ENCODE measurements at regions not wholly inside any gene's neighbourhood (a gene's known extent, or its start where the extent isn't known, plus 50 kb on each side); places are given as distances from the start of the nearest gene placed in this dataset.
"Not testable (repeated sequence)": the region's sequence is repeated elsewhere in the genome, so short reads cannot be mapped to it uniquely, and the experiment has no call there.

- DNase-seq (ENCODE audit: low spot score): no peak
Observed at GRCh38 chr7:140283472-140283871, 106.7 kb upstream of the KDM7A start.

DNA sequence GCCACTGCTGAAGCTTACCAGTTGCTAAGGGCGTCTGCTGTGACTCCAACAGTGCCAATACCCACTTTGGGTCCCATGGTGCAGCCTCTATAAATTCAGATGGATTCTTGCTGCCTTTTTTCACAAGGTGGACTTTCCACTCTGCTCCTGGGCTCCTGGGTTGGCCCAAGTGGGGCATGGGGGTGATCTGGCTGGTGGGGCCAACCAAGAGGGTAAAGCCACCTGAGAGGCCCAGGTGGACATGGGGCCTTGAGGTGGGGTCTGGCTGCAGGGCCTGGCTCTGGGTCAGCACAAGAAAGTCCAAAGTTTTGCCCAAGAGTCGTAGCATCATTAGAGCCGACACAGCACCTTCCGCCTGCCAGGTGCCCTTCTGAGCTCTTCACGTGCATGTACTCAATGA lies 105.2 kb upstream of the KDM7A start:
- no peak for DNase-seq (ENCODE audit: low spot score)

- no peak for DNase-seq (ENCODE audit: low spot score)
Observed at GRCh38 chr7:140281255-140281654, 104.5 kb upstream of the KDM7A start.

DNA sequence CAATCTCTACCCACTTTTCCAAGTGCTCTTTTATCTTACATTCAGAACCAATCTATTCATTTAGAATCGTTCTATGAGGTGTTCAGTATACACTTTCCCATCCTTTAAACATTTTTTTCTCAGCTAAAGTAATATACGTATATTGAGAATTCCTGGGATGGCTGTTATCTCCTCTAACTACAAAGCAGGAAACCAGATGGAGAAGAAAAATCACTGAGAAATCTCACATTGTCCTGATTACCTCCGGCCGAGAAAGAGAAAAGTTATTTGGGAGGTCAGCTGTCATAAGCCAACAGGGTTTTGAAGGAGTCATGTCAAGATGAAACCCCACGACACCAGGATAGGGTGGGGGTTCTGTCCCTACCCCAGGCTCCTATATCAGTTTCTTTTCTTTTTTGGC lies 99.2 kb upstream of the KDM7A start:
- DNase-seq (ENCODE audit: low spot score): no peak

DNA sequence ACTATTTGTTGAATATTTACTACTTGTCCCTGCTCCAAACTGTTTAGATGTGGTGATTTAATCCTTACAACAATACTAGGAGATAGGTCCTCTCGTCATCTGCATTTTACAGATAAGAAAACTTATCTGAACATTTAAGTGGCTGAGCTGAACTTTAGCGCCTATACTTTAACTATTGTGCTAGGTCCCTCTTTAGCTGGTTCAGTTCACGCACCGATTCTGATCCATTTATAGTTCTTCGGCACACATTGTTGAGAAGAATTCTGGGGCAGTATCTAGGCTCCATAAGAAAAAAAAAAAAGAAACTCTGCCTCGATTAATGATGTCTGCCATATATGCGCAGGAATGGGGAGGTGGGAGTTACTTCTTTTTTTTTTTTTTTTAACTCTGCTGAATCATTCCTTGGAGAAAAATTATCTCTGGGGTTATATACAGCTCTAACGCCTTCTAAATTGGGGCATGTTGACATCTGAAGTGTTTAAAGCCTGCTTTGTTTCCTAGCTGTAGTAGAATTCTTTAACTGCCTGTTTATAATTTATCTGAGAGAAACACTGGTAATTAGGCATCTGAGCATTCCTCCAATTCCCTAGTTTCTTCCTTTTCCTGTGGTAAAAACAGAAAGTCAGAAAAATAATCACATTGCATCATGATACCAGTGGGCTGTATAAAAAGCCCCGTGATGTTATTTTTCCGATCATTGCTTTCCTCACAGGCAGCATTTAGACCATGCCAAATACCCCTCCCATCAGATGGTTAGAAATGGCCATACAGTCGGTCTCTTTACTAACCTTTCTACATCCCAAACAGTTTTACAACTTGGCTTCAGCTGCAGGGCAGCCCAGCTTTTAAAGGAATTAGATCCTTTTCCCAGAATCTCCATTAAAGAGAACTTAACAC lies 98.5 kb upstream of the KDM7A start:
- DNase-seq (ENCODE audit: low spot score): no peak

DNA sequence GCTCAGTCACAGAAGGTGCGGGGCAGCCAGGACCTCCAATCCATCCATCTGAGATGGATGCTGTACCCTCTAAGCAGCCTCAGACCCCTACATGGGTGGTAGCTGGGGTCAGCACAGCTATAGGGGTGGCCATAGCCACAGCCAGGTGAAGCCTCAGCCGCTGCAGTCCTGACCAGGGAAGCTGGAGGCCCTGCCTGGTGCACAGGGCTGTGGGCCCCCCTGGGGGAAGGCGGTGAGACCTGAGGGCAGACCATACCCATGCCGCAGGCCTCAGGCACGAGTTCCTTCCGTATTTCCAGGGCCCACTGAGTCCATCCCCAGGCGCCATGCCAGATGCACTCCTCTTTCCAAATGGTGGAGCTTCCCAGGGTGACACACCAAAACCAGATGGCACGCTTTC lies 96.6 kb upstream of the KDM7A start:
- DNase-seq (ENCODE audit: low spot score): no peak

DNA sequence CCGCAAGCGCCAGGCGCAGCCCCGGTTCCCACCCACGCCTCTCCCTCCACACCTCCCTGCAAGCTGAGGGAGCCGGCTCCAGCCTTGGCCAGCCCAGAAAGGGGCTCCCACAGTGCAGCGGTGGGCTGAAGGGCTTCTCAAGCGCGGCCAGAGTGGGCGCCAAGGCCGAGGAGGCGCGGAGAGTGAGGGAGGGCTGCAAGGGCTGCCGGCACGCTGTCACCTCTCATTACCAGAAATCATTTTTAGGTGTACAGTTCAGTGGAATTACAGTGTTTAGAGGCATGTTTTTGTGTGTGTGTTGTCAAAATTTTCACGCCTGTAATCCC lies 94.8 kb upstream of the KDM7A start:
- not testable (repeated sequence) for DNase-seq (ENCODE audit: low spot score)

GRCh38 chr7:140269004-140269638 lies 92.3 kb upstream of the KDM7A start:
- DNase-seq (ENCODE audit: low spot score): no peak

DNA sequence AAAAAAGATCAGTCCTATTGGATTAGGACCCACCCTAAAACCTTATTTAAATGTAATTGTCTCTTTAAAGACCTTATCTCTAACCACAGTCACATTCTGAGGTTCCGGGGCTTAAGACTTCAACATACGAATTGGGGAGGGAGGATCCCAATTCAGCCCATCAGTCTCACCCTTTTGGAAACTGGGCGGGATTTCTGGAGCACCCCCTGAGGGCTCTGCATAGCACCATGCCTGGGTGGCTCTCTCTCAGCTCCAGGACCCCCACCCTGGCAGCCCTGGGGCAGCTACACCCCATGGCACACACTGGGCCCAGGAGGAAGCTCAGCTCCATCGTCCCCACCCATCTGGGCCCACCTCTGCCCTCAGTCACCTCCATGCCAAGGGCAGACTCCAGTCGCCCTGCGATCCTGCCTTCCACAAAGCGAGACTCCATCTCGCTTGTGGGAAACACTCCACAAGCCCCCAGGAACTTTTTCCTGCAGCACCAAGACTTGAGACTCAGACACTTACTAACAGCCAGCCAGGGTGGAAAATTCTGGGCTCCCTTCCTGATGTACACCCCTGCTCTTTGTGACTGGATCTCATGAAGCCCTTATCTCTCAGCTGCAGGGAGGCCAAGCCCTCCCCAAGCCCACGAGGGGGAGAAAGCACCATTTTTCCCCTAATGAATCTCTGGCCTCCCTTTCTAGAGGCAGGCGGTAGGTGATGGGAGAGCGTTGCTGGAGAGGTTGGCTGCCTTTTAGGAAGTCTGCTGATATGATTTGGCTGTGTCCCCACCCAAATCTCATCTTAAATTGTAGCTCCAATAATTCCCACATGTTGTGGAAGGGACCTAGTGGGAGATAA lies 90.8 kb upstream of the KDM7A start:
- DNase-seq (ENCODE audit: low spot score): no peak

DNA sequence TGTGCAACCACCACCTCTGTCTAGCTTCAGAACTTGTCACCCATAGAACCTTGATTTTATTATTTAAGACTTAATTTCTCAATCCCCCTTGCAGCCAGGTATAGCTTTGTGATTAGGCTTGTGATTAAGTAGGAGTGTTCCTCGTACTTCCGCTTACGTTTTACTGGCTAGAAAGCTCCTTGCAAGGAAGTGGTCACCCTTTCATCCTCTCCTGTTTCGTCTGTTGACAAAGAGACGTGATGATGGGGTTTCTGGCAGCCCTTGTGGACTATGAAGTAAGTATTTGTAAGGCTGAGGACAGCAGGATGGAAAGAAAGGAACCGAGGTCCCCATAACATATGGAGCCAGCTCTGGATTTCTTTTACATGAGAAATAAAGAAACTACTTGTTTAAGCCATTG lies 86.5 kb upstream of the KDM7A start:
- no peak for DNase-seq (ENCODE audit: low spot score)

DNA sequence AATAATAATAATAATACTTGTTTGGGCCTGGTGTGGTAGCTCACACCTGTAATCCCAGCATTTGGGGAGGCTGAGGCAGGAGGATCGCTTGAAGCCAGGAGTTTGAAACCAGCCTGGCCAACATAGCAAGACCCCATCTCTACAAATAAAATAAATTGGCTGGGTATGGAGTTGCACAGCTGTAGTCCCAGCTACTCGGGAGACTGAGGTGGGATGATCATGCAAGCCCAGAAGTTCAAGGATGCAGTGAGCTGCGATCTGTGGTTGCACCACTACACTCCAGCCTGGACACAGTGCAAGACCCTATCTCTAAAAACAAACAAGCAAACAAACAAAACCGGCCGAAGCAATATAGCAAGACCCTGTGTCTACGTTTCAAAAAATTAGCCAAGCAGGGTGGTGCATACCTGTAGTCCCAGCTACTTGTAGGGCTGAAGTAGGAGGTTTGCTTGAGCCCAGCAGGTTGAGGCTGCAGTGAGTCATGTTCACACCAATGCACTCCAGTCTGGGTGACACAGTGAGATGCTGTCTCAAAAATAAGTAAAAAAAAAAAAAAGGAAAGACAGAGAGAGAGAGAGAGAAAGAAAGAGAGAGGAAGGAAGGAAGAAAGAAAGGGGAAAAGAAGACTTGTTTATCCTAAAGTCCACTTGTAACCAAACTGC lies 85.6 kb upstream of the KDM7A start:
- DNase-seq (ENCODE audit: low spot score): no peak

GRCh38 chr7:140261522-140261921 lies 84.7 kb upstream of the KDM7A start:
- DNase-seq (ENCODE audit: low spot score): no peak

- DNase-seq (ENCODE audit: low spot score): no peak
Observed at GRCh38 chr7:140261105-140261486, 84.3 kb upstream of the KDM7A start.

DNA sequence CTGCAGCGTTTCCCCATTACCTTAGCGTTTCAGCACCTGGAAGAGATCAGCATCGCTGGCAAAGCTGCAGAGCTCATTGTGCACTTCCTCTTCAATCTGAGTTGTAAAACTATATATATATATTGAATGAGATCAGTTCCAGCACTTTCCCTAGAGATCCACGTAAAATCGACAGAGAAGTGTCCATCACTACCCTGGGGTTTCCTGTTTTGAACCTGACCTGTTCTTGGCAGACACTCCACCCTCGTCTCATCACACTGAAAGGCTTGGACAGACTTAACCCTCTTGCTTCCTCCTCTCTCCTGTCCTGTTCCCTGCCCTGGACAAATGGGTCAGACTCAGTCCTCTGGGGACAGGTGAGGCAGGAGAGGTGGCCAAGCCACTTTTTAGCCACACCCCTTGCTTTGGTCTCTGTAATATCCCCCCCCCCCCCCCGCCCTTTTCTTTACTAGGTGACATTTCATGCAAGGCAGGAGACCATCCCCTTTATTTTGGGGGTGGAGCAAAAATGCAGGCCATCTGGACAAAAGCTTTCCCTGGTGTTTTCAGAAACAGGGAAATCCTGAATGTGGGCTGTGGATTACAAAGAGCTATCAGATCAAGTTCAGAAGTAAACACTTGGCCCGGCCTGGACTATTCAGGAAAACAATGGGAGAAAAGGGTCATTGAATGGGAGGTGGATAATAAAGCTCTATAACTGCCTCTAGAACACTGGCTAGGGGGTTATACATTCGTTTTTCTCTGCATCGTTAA lies 83.7 kb upstream of the KDM7A start:
- DNase-seq (ENCODE audit: low spot score): no peak

- DNase-seq (ENCODE audit: low spot score): not testable (repeated sequence)
Observed at GRCh38 chr7:140257278-140257677, 80.5 kb upstream of the KDM7A start.

DNA sequence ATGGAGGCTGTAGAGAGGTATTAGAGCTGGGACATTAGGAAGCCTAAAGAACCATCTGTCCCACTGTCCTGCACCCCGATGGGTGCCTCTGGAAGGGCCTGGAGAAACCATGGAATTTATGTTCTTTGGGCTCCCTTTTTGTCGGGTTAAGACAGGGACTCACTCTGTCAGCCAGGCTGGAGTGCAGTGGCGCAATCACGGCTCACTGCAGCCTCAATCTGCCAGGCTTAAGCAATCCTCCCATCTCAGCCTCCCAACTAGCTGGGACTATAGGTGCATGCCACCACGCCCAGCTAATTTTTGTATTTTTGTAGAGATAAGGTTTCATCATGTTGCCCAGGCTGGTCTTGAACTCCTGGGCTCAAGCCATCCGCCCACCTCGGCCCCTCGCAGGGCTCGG lies 78.2 kb upstream of the KDM7A start:
- DNase-seq (ENCODE audit: low spot score): not testable (repeated sequence)

GRCh38 chr7:140249036-140249806 lies 72.4 kb upstream of the KDM7A start:
- DNase-seq (ENCODE audit: low spot score): no peak

GRCh38 chr7:140247559-140247958 lies 70.8 kb upstream of the KDM7A start:
- DNase-seq (ENCODE audit: low spot score): no peak

DNA sequence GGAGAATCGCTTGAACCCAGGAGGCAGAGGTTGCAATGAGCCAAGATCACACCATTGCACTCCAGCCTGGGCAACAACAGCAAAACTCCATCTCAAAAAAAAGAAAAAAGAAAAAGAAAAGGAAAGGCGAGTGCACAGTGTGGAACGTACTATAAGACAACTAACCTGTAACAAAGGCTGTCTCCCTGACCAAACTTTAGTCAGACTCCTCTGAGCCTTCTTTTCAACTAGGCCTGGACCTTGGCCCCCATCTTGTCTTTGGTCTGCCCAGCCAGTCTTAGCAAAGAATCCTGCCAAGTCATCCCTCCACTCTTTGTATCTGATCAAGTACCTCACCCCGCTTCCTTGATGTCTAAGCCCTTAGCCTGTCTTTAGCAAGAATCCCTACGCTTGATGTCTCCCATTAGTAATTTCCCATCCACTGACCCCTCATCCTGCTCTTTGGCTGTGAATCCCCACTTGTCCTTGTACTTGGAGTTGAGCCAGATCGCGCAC lies 68.9 kb upstream of the KDM7A start:
- DNase-seq (ENCODE audit: low spot score): no peak

Data from ecto neural progenitor cell (in vitro differentiated cells).